Stimulated activated CD4-positive, alpha-beta T cell treated with anti-CD3 and anti-CD28 coated beads, Interleukin-1b, Interleukin-23, amount 100 ng/mL, for 4 hours (primary cell): ENCODE measurements at regions not wholly inside any gene's neighbourhood (a gene's known extent, or its start where the extent isn't known, plus 50 kb on each side); places are given as distances from the start of the nearest gene placed in this dataset.

Source experiments
- DNase-seq, 2 donors: peaks; one replicate each; pipeline ENCODE4 v3.0.0-alpha.2; 2020; ENCODE audit warnings: low read depth in 2 of 2

DNA sequence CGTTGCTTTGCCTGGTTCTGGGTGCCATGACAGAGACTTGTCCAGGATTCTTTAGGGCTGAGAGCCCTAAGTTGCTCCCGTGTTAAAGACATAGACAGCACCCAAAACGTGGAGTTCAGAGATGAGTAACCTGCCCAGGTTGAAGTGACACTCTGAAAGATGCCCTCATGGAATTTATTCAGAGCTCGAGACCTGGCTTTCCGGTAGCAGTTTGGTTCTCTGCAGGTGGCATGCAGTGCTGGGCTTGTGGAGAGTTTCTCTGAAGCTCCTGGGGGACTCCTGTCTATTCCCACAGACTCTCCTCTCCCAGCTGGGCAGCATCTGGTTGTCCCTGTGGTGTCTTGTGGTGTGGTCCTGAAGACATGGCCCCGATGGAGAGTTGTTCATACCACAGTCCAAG, 241.0 kb downstream of the RHOU start:
- no peak for DNase-seq

DNA sequence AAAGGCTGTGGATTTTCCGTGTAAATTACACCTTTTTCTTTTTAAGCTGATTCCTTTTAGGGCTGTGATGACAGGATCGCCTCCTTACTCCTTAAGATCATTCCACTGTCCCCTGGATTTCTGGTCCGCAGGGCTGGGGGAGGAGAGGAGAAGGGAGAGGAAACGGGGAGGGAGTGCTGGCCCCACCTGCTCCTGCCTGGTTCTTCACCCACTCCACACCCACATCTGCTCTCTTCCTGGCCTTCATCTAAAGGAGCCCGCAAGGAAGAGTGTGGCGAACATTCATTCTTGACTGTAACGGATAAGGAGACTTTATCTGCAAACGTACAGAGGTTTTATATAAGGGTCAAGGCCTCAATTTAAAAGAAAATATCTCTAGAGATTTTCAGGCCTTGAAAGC, 242.0 kb downstream of the RHOU start:
- no peak for DNase-seq

DNA sequence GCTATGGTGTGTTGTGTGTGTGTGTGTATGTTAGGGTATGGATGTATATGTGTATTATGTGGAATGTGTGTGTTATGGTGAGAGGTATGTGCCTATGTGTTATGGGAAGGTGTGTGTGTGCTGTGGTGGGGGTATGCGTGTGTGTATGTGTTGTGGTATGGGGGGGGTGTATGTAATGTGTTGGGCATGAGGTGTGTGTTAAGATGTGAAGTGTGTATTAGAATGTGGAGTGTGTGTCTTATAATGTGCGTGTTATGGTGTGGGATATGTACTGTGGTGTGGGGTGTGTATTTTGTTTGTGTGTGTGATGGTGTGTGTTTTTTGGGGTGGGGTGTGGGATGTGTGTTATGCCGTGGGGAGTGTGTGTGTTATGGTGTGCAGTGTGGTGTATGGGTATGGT, 242.5 kb downstream of the RHOU start:
- DNase-seq: no peak

DNA sequence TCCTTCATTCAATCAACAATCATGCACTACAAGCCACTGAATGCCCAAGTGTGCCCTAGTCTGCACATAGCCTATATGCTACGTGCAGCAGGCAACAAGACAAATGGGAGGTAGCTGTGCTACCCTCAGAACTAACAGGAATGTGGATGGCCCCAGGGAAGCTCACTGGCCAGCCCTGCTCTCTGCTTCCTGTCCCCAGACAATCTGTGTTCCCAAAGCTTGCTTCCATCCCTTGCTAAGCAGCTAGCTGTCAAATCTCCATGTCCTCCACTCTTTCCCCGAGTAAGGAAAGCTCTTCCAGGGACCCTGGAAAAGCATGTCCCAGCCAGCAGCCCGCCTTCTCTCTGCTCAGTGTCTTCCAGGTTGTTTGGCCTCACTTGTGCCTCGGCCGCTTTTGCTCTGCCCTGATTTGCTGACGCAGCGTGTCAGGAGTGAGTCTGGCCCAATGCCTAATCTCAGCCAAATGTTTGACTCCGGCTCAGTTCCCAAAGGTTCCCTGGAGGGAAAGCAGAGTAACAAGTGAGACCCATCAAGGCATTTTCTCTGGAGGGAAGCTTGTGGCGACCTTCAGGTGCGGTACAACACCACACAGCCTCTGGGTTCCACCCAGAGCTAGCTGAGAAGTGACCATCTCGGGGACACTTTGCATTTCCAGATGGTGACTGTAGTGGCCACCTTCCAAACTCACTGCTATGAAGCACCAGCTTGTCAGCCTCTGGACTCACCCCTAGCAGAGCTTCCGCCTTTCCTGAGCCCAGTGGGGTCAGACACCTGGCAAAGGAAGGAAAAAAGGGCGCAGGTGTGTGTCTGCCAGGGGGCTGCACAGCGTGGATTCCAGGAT, 243.4 kb downstream of the RHOU start:
- DNase-seq: no peak

DNA sequence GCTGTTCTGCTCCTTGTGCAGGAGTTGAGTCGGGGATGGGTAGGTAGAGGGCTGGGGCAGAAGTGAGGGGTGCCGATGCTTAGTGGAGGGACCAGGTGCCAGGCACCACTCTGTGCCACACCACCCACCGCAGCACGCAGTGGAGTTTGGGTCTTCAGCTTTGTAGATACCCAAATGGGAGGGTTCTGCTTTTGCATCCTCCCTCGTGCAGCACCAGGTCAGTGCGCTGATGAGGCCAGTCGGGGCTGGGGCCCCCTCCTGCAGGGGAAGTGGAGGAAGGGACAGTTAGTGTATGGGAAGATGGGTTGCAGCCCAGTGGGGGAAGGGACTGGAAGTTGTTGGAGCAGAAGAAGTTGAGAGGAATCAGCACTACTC, 244.0 kb downstream of the RHOU start:
- no peak for DNase-seq

DNA sequence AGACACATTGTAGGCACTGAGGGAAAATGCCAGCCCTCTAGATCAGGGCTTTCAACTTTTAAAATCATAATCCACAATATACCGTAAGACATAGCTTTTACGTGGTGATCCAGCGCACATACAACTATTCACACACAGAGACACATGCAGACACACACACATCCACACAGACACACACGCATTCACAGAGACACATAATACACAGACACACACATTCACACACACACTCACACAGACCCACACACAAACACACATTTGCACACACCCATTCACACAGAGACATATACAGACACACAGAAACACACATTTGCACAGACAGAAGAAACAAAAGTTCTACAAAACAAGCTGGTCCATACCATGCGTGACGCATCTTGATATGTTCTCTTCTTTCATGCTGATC, 244.5 kb downstream of the RHOU start:
- no peak for DNase-seq

DNA sequence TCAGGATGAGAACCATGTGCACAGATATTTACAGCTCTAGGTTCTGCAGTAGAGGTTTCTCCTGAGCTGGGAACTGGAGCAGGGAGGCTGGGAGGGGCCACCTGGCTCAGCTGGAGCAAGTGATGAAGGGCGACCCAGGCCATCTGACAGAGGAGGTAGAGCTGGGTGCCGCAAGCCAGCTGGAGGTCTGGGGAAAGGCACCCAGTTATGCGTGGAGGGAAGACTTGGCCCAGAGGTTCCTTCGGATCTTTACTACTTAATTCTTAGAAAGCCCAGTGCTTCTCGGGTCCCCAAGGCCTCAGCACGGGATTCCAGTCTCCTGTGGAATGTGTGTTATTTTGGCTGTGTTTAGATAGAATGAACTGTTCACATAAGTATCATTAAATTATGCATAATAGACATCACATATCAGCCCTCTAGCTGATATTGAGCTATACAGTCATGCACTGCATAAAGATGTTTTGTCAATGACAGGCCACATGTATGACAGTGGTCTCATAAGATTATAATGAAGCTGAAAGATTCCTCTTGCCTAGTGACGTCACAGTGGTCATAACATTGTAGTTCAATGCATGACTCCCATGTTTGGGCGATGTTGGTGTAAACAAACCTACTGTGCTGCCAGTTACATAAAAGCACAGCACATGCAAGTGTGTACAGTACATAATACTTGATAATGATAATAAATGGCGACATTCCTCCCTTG, 245.1 kb downstream of the RHOU start:
- no peak for DNase-seq

DNA sequence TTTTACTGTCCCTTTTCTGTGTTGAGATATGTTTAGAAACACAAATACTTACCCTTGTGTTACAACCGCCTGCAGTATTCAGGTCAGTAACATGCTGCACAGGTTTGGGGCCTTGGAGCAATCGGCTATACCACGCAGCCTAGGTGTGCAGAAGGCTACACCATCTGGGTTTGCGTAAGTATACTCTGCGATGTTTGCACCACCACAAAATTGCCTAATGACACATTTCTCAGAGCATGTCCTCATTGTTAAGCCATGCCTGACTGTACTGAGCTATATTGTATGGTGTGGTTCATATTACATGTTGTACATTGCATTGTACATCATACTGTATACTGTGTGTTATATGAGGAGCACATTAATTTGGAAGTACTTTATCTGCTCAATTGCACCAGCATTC, 247.4 kb downstream of the RHOU start:
- DNase-seq: no peak

DNA sequence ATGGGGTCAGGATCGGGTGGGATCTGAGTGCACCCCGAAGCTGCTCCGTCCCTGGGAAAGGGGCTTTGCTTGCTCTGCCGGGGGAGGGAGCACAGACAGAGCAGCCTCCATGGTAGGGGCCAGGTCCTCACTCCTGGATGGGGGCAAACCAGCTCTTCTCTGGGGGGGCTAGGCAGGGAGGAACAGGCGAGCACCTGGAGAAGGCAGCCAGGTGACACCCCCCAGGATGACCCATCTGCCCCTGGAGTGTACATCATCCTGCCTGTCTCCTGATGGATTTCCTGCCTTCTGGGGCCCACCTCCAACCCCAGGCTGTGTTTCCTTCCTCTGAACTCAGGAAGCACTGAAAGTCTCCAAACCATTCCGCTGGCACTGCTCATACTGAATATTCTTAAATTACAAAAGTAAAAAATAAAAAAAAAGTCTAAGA, 248.0 kb downstream of the RHOU start:
- DNase-seq: no peak

DNA sequence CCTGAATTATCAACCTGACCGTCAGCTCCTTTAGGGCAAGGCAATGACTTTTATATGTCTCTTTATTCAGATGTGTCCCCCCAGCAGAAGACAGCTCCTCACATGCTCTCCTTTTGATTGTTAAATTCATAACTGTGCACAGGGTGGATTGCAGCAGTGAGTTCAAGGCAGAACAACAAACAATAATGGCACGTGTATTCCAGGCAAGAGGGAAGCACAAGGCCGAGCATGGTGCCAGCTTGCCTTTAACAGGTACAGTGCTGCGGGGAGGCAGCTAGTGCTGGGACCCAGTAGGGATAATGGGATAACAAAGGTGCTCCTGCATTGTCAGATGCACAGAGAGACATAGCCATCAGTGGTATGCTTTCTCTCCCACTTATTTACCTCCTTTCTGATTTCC, 248.4 kb downstream of the RHOU start:
- DNase-seq: no peak

DNA sequence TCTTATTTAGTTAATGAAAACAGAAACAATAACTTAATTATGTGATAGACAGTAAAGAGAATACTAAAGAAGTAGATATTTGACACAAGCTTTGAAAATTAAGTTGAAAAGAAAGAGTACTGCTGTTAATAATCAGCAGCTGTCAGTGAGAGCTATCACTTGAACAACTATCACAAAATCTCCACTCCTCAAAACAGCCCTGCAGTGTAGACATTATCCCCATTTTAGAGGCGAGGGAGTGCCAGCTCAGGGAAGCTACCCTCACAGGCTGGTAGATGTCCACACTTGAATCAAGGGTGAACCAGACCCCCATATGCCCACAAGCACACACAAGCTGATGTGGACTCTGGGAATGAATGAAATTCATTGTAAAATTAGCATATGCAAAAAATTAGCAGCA, 248.8 kb downstream of the RHOU start:
- DNase-seq: no peak

DNA sequence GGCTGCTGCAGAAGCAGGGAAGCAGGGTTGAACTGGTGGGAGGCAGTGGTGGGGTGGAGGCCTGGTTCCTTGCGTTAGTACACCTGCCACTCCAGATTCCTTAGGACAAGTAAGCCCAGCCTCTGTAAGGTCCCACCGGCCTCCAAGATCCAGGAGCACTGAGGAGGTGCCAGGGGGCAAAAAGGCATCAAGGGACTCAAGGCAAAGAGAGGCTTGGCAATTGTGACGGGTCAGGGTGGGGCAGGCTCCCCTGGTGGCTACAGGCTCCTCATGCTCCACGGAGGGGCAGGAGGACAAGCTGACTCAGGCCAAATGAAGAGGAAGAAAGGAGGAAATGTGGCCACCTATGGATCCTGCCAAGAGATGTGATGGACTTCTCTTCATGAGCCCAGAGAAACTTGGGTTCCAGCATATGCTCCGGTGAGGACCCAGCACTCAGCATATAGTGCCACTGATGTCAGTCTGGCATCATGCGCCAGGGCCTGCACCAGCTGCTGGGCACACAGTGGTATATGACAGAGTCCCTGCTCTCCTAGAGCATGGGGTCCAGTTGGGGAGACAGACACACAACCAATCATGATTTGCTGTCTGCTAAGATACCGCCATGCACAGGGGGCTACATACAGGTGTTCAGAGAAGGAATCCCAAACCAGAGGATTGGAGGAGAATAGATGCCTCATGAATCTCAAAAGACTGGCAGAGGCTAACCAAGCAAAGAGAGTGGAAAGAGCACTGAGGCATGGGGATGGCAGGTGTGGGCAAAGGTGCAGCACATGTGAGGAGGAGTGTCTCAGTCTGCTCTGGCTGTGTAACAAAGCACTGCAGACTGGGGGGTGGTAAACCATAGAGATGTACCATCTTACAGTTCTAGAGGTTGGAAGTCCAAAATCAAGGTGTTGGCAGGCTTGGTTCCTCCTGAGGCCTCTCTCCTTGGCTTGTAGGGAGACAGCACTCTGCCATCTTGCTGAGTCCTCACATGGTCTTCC, 249.7 kb downstream of the RHOU start:
- DNase-seq: no peak

DNA sequence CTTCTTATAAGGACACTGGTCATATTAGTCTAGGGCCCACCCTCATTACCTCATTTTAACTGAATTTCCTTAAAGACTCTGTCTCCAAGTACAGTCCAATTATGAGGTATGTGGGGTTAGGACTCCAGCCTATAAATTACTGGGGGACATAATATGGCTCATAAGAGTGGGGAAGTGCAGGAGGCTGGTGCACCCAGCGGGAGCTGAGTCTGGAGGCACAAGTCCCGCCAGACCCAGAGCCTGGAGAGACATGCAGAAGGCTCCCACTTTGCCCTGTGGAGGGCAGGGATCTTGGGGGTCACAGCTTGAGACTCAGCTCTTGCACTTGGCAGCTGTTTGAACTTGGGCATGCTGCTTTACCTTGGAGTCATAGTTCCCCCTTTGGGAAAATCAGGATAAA, 250.4 kb downstream of the RHOU start:
- no peak for DNase-seq

DNA sequence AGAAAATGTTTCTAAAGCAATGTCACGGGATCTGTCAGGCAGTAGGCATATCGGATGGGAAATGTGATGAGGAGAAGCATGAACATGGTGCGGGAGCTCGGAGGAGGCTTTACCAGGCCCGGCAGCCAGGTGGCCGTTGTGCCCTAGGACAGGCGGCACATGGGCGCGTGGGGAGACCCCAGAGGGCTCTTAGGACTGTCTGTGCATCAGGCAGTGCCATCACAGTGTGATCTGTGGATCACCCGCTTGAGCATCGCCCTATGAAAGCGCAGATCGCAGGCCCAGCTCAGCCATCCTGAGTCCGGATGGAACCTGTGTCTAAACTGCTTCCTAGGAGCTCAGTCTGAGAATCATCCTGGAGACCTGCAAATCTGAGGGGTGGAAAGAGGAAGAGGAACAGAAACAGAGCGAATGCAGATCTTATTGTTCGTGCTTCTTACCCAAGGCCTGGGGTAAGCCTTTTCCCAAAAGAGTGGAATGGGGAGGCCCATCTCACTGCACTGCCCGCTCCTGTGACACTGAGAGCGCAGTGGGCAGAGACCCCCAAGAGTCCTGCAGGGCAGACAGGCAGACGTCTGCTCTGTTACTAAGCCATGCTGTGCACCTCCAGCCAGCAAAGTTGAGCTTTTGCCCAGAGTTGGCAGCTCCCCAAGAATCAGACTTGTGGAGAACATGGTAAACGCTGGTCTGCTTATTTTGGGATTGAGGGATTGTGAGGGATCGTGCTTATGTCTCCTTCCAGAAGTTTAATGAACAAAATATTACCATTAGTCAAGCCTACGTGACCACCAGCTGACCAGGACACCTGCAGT, 251.0 kb downstream of the RHOU start:
- no peak for DNase-seq

DNA sequence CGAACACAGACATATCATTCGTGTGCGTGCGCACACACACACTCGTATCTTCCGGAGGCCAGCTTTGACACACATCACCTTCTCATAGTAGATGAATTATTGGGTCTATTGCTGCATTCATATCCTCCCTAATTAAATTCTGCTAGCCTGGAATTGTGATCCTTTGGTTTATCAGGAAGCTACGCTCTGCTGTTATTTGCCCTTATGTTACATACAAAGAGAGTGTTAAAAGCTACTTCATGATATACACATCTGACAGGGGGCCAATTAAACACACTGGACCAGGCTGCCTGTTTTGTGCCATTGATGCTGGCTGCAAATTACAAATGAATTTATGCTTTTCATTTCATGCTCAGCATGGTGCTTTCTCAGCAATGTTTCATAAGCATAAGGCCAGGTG, 252.0 kb downstream of the RHOU start:
- no peak for DNase-seq

DNA sequence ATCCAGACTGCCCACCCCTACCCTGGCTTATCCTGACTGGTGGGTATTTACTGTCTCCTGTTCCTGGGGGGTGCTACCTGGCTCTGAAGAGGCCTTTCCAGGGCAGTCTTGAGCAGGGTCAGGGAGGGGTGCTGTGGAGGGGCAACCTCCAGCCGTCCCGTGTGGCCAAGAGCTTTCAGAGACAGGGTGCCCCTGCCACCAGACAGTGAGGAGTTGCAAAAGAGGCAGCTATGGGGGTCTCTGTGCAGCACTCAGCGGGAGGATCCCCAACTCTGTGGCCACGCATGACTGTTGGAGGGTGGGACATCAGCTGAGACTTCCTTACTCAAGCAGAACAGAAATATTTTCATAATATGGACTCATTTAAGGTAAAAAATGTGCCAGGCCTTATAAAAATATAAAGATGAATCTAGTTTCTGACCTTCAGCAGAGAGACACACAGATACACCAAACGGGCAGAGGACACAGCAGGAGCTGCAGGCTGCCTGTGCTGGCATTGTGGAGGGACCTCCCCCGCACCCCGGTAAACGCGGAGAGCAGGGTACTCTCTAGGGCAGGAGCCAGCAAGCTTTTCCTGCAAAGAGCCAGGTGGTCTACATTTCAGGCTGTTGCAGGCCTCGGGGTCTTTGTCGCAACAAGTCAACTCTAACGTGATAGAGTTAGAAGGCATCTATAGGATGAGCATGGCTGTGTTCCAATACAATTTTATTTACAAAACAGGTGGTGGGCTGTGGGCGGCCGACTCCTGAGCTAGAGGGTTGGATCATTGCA, 252.6 kb downstream of the RHOU start:
- no peak for DNase-seq

DNA sequence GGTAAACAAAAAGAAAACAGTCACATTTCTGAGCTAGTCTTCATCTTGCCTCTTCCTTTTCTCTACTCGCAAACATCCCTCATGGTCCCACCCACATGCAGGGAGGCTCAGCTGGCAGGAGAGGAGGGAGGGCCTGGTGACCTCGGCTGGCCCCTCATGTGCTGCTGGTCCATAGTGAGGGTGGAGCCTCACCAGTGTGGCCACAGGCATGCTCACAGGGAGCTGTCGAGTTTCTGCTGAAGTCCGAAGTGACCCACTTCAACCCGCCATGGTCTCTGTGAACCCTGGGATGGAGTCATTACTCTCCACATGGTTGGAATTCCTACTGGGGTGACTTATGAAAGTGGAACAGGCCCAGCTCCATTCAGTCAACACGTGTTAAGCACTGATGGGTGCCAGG, 253.4 kb downstream of the RHOU start:
- no peak for DNase-seq

DNA sequence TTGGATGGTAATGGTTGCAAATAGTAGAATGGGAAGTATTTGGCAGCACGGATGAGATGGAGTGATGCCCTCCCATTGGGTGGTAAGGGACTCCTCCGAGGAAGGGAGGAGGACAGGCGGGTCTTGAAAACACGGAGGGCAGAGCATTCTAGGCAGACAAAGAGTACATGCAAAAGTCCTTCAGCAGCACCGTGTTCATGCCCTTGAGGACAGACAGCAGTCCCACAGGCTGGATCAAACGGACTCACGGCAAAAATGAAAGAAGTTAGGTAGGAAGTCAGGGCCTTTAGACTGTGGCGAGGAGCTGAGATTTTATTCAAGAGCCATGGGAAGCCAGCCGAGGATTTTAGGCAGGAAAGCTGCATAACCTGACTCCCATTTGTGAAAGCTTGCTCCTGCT, 253.9 kb downstream of the RHOU start:
- DNase-seq: no peak

DNA sequence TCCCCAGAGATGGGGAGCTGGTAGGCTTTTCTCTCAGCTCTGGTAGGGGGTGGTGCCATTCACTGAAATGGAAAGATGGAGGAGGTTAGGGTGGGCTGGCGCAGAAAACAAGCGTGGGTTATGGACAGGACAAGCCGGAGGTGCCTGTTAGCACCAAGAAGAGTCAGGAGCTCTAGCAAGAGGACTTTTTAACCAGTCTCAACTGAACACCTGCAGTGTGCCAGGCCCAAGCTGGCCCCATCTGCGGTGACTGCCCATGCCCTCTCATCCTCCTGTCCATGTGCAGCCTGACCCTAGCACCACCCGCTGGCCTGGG, 254.4 kb downstream of the RHOU start:
- no peak for DNase-seq

DNA sequence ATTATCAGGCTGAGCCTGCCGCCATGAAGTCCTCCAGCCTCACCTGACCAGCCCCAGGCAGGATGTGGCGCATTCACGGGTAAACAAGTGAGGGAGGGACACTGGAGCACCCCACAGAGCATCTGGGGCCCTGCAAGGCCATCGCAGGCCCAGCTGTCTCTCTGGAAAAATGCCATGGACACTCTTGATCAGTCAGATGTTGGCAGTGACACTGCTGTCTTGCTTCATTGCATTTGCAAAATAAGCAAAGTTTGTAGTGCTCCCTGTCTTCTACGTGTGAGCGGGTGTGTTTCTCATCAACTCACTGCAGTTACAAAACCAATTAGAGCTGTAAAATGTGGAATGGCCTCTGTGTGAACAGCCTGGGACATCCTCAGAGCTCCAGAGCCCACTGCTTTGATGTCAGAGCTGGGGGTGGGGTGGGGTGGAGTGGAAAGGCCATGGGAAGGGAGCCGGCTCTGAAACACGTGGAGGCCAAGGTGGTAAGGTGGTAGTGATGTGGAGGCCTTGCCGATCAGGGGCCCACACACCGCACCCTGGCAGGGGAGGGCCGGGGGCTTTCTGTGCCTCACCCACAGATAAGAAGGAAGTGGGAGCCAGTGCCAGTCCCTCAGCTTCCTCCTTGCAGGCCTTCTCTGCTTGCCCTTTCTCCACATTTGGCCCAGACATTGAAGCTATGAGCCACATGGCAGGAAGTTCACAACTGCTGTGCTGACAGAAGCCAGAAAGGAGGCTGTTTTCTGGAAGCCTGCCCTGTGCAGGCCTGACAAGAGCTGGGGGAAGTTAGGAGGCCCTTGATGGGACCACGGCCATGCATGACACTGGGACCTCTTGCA, 254.9 kb downstream of the RHOU start:
- DNase-seq: no peak
